ENCODE measurements at regions not wholly inside any gene's neighbourhood (a gene's known extent, or its start where the extent isn't known, plus 50 kb on each side); places are given as distances from the start of the nearest gene placed in this dataset.

DNA sequence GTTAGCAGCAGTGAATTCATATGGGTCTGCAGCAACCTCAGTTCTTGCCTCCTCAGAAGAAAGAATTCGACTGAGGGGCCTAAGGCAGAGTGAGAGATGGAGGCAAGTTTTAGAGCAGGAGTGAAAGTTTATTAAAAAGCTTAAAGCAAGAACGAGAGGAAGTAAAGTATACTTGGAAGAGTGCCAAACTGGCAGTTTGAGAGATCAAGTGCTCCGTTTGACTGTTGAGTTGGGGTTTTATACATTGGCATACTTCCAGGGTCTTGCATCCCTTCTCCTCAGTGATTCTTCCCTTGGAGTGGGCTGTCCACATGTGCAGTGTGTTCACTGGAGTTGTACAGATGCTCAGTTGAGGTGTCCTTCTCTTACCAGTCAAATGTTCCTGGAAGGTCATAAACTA, 203.6 kb downstream of the SPATA31D1 start:
- no peak for TF ChIP-seq POLR2A (IDR thresholded peaks at IDR 0.05)
- TF ChIP-seq, protein P1, sequence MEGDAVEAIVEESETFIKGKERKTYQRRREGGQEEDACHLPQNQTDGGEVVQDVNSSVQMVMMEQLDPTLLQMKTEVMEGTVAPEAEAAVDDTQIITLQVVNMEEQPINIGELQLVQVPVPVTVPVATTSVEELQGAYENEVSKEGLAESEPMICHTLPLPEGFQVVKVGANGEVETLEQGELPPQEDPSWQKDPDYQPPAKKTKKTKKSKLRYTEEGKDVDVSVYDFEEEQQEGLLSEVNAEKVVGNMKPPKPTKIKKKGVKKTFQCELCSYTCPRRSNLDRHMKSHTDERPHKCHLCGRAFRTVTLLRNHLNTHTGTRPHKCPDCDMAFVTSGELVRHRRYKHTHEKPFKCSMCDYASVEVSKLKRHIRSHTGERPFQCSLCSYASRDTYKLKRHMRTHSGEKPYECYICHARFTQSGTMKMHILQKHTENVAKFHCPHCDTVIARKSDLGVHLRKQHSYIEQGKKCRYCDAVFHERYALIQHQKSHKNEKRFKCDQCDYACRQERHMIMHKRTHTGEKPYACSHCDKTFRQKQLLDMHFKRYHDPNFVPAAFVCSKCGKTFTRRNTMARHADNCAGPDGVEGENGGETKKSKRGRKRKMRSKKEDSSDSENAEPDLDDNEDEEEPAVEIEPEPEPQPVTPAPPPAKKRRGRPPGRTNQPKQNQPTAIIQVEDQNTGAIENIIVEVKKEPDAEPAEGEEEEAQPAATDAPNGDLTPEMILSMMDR (IDR thresholded peaks at IDR 0.05) = no peak
- TF ChIP-seq EP300 (IDR thresholded peaks at IDR 0.05) = no peak

Data from suprapubic skin (tissue), 3 donors.